HG02840 (cell line): ENCODE measurements at regions not wholly inside any gene's neighbourhood (a gene's known extent, or its start where the extent isn't known, plus 50 kb on each side); places are given as distances from the start of the nearest gene placed in this dataset.

Experiments
- ATAC-seq: cut with Tn5 transposase; IDR thresholded peaks from one replicate; pipeline ENCODE4 v1.9.1; 2021; ENCODE audit warnings: mild to moderate bottlenecking, moderate library complexity, moderate number of reproducible peaks; ENCODE audit not compliant: unreplicated experiment, low FRiP score

DNA sequence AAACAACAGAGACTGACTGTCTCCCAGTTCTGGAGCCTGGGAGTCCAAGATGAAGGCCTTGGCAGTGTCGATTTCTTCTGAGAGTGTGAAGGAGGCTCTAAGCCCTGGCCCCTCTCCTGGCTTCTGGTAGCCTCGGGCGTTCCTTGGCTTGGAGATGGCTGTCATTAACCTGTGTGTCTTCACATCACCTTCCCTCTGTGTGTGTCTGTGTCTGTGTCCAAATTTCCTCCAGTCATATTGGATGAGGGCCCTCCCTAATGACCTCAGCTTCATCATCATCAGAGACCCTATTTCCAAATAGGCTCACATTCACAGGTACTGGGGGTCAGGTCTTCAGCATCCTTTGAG lies 138.3 kb downstream of the TOMM20 start:
- no peak for ATAC-seq

DNA sequence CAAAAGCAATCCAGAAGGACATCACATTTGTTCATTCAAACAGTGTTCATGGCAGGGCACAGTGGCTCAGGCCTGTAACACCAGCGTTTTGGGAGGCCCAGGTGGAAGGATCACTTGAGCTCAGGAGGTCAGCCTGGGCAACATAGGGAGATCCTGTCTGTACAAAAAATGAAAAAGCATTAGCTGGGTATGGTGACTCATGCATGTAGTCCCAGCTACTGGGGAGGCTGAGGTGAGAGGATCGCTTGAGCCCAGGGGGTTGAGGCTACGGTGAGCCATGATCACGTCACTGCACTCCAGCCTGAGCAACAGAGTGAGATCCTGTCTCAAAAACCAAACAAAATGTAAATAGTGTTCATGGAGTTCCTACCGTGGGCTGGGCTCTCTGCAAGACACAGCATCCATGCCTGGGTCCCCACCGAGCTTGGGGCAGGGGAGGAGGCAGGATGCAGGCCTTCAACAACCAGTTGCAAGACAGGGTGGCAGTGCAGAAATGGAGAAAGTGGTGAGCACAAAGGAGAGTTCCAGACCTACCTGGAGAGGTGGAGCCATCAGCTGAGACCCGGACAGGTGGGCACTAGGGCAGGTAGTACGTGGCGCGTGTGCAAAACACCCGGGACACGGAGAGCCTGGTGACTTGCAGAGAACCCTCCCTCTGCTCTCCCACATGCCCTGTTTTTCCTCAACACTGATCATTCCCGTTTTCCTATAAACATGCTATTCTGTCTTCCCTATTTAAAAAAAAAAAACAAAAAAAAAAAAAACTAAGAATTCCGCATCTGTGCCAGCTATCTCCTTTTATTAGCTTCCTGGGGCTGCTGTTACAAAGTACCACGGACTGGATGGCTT lies 138.9 kb downstream of the TOMM20 start:
- ATAC-seq, result no peak

DNA sequence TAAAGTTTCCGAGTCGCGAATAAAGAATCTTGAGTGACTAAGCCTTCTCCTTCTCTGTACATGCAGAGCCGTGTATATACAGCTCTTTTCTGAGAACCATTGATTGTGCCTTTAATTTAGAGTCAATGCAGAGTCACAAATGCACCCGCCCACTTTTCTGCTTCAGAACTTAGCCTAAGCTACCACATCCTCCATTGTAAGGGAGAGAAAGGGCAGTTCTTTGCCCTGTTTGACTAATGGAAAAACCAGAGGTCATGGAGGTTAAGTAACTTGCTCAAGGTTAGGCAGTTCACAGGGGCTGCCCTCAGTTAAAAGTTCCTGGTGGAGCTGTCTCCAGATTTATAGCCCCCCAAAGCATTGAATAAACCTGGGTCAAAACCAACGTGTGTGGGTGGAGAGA lies 139.6 kb downstream of the TOMM20 start:
- no peak for ATAC-seq

- ATAC-seq, result no peak
Observed at GRCh38 chr1:234988536-234988935, 140.1 kb downstream of the TOMM20 start.

DNA sequence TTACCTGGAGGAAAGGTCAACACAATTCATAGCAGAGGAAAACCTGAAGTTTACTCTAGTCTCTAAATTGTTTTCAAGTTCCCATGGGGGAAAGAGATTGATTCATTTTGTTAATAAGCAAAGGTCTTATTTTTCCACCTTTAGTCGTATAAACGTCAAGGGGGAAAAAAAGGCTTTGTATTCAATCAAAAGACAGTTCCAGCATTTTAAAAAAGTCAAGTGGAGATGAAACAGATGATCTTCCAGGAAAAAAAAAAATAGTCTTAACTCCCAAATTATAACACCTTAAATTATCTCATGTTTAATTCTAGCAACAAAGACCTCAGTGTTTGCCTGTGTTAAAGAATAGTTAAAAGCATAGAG lies 140.5 kb downstream of the TOMM20 start:
- ATAC-seq, result no peak

DNA sequence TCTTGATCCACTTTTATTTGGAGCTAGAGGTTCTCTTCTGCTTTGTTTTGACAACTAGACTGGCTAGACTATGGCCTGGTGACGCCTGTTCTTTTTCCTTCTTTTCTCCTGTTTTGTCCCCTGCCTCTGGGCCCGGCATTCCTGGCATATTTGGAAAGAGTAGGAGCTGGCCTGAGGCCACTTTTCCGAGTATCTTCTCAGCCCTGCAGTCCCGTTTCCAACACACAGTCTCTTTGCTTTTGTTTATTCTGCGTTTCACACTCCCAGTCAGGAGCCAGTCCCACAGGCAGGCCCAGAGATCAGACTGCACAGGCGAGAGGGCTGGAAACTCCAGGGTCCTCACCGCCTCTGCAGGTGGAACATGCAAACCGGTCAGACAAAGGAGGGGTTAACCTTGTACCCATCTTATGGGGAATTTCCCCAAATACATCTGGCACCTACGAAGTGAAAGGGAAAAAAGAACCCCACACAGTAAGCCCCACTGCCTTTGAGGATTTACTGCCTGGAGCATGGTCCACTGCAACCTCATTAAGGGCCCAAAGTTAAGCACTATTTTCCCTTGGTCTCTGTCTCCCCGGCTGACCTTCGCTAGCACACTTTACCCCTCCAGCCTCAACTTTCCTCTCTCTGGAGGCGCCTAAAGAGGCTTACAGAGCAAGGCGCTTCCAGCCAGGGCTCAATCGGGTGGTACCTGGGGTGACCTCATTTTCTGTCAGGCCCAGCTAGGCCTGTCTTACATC lies 141.1 kb downstream of the TOMM20 start:
- peak; percentile 56 for ATAC-seq

DNA sequence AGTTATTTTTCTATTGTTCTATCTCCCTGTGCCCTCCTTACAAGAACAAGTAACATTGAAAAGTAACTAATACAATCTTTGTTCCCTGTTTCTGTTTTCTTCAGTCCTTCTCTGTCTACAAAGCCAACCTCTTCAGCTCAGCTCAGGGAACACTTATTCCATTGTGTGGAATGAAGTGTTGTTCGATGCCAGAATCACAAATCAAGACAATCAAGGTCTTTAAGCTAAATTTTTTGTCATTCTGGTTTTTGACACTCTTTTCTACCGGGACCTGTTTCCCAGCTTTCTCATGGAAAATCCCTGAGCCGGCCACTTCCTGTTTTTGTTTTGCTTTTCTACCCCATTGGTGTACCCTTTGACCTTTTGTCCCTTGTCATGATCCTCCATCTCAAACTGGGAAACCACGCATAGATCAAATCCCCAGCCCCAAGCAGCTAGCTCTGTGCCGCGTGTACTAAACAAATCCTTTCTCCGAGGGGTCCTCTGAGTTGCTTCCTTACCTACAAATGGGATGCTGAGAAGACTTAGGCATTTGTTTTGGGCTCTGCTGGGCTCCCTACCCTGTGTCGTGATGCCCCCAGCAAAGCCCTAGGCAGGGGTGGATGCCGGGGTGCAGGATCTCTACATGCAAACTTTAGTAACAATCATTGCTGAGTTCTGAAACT lies 141.8 kb downstream of the TOMM20 start:
- ATAC-seq, result no peak

DNA sequence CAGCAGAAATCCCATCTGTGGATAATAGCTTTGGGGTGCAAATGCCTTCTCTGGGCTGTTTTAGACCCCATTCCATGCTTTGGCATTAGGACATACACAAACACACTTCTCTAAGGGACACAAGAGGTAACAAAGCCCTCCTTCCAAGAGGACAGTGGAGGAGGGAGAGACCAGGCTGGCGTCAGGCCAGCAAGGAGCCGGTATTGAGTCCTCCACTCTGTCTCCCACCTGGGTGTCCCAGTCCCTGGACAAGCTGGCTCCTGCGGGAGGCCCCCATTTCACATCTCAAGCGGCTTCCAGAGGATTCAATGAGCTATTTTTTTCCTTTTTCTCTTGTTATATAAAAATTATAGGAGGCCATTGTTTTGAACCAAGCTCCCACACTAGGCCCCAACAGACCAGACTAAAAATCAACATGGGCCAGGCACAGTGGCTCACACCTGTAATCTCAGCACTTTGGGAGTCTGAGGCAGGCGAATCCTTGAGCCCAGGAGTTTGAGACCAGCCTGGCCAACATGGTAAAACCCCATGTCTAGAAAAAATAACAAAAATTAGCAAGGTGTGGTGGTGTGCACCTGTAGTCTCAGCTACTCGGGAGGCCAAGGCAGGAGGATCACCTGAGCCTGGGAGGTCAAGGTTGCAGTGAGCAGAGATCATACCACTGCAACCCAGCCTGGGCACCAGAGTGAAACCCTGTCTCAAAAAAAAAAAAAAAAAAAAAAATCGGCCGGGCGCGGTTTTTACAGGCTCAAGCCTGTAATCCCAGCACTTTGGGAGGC lies 142.9 kb downstream of the TOMM20 start:
- no peak for ATAC-seq

DNA sequence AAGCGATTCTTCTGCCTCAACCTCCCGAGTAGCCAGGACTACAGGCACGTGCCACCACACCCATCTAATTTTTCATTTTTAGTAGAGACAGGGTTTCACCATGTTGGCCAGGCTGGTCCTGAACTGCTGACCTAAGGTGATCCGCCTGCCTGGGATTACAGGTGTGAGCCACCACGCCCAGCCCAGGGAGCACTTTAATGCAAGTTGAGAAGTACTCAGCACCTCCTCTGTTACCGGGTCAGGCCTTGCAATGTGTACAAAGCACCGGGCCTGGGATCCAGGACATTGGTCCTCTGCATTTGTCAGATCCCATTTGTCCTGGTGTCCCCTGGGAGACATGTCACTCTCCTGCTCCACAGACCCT lies 143.6 kb downstream of the TOMM20 start:
- no peak for ATAC-seq

- ATAC-seq, result no peak
Observed at GRCh38 chr1:234983564-234984238, 144.9 kb downstream of the TOMM20 start.

DNA sequence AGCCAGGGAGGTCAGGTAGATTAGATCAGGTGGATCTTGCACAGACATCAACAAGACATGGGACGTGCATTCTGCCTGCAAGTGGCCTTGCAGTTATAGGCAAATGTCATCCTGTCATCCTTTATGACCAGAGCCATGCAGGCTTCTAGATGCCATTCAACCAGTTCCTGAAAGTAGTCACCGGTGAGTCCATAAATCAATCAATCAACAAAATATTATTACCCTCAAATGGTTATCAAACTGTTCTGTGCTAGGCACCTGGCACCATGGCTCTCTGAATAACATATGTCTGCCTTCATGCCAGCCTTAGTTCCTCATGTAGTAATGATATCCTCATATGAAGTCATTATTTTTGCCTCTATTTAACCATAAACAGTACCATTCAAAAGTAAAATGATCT lies 146.9 kb downstream of the TOMM20 start:
- no peak for ATAC-seq

GRCh38 chr1:234980645-234981396 lies 147.8 kb downstream of the TOMM20 start:
- peak; percentile 38 for ATAC-seq

DNA sequence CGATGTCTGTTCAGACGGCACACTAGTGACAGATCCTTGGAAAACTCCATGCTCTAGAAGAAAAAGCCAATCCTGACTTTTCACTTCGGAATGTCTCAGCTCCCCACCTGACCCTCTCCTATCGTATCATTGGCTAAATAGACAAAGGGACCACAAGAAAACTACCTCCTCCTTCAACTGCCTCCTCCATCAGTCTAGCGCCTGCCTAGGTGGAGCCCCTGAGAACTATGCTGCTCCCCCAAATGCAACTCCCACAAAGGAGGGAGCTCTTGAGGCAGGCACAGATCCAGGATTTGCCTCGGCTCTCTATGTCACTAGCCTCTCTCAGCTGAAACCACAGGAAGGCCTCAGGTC lies 148.4 kb downstream of the TOMM20 start:
- no peak for ATAC-seq

GRCh38 chr1:234979296-234980279 lies 149.0 kb downstream of the TOMM20 start:
- no peak for ATAC-seq

- peak; percentile 62 for ATAC-seq
Observed at GRCh38 chr1:234978397-234979295, 150.0 kb downstream of the TOMM20 start.

DNA sequence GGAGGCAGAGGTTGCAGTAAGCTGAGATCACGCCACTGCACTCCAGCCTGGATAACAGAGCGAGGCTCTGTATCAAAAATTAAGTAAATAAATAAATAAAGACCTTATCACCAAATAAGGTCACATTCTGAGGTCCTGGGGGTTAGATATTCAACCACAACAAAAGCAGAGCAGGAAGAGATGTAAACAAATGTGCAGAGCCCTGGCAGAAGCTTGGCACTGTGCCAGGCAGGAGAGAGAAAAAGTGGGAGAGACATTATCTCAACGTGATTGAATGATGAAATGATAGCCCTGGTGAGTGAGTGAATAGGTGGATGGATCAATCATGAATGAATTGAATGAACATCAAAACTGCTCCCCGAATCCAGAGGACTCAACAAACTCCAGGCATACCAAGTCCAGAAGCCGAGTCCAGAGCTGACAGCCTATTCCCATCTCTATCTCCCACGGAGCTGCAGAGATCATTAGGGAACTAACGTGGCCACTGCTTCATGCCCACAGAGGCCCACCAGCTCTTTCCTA lies 150.7 kb downstream of the TOMM20 start:
- no peak for ATAC-seq
